HT-29 (cell line): ENCODE measurements at regions not wholly inside any gene's neighbourhood (a gene's known extent, or its start where the extent isn't known, plus 50 kb on each side); places are given as distances from the start of the nearest gene placed in this dataset.

Experiments used
- DNase-seq: peaks from one replicate; pipeline ENCODE4 v3.0.0-alpha.2; 2015; ENCODE audit warnings: low spot score

DNA sequence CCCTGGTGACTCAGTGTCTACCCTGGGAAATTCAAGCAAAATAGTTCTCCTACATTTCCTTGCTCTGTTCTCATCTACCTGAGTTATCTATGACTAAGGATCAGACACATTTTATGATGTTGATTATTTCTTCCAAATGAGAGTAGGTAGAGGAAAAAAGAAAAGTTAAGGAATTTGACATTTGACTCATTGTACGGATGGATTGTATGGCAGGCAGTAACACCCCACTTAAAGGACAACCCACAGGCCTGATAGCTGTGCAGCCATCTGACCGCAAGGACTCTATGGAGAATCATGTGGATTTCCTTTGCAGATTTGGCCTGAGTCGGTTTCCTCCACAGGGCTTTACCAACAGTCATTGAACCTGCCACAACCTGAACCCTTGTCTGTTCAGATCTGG is 540.3 kb downstream of the BCL11B start:
- DNase-seq: no peak

DNA sequence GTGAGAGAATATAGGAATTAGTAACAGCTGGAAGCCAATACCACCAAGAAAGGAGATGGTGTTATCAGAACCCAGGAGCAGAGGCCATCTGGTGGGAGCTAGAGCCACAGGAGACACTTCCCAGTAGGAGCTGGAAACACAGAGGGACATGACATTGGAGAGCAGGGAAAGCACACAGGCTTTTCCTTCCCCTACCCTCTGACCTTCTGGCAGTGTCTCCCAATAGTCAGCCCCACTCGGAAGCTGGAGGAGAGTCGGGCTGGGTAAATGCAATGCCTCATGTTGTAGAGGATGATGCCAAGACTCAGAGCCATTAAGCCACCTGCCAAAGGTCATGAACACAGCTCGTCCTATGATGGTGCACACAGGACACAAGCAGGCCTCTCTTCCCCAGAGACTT is 538.5 kb downstream of the BCL11B start:
- no peak for DNase-seq

DNA sequence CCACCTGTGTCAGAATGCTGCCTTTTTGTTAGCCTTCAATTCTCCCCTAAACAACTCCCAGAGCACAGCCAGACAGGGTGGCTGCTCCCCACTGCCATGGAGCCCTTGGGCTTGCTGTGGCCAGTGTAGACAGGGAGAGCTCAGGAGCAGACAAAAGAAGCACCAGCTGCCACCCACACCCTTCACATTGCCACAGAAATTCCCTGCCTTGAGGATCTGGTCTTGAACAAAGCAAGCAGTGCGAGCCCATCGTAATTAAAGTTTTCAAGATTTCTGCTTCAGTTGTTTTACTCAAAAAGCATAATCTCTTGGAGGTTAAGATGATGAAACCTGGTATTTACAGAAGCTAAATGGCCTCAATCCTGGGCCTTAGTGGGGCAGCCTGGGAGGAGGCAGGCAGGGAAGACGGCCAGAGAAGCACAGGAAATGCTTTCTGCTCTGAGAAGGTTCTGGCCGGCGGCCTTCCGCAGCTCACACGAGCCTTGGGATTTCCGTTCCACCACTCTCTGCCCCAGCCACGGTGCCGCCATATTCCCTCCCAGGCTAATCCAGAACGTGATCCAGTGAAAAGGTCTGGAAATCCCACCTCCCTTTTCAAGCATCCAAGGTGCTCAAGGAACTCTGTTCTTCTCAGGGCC is 535.2 kb downstream of the BCL11B start:
- no peak for DNase-seq

DNA sequence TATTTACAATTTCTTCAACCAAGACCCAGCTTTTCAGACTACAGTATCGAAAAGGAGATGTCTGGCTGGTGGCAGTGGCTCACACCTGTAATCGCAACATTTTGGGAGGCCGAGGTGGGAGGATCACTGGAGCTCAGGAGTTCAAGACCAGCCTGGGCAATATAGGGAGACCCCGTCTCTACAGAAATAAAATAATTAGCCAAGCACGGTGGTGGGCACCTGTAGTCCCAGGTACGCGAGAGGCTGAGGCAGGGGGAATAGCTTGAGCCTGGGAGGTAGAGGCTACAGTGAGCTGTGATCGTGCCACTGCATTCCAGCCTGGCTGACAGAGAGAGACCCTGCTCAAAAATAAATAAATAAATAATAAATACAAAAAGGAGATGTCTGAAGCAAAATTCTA is 530.5 kb downstream of the BCL11B start:
- DNase-seq: no peak

DNA sequence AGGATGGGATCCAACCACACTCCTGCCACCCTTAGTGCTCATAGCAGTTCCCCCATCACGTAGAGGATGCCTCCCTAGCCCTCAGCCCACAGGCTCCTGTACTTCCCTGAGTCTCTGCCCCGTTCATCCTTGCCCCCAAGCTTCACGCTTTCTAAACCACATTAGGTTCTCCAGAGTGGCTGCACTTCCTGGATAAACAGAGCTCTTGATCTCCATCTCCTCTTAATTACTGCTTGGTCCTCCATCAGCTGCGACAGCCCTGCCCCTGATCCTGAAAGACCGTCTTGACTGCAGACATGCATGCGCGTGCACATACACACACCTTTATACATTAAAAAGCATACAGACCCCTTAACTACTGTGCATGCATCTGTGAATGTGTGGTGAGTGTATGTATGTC is 530.0 kb downstream of the BCL11B start:
- DNase-seq: no peak

DNA sequence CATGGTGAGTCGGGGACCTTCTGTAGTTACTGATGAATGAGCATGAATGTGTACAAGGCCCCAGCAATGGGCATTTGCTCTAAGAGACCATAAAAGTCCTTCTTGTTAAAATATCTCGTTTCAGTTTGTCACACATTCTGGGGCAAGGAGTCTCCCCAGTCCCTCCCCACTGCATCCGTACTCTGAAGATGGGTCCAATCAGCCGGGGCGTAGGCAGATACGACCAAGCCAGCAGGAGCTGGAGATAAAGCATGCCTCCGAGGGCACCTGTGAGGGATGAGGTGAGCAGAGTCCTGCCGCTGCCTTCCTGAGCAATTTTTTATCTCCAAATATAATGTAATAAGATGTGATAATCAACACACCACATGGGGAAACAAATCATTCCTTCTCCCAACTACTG is 528.5 kb downstream of the BCL11B start:
- DNase-seq: no peak

DNA sequence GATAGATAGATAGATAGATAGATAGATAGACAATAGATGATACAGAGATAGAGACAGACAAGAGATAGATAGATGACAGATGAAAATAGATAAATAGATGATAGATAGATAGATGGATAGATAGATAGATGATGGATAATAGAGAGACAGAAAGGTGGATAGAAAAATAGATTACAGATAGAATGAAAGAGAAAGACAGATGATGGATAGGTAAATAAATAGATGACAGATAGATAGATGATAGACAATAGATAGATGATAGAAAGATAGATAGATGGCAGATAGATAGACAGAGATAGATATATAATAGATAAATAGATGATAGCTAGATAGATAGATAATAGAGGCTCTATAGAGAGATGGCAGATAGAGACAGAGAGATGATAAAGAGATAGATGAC is 523.0 kb downstream of the BCL11B start:
- DNase-seq: no peak

DNA sequence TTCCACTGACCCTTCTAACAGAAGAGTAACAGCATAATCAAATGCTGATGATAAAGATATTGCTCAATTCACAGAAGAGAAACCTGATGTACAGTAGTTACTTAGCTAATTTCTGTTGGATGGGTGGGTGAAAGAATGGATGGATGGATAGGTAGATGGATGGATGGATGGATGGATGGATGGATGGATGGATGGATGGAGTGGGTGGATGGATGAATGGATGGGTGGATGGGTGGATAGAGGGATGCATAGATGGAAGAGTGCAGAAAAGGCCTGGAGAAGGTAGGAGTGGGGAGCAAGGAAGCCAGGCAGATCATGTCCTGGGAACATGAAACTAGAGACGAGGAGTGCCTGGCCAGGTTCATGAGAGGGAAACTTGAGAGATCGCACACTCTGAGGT is 520.9 kb downstream of the BCL11B start:
- DNase-seq: no peak

DNA sequence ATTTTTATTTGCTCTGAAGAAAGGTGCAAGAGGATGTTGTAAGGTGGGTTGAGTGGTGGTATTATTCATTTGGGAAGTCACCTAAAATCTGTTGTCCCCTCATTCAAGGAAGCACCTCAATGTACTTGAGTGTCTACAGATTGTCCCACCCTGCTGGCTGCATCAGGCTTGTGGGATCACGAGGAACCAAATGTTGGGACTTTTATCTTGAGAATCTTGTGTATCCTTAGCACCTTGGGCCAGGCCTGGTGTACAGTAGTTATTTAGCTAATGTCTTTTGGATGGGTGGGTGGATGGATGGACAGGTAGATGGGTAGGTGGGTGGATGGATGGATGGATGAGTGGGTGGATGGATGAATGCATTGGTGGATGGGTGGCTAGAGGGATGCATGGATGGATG is 519.3 kb downstream of the BCL11B start:
- no peak for DNase-seq

DNA sequence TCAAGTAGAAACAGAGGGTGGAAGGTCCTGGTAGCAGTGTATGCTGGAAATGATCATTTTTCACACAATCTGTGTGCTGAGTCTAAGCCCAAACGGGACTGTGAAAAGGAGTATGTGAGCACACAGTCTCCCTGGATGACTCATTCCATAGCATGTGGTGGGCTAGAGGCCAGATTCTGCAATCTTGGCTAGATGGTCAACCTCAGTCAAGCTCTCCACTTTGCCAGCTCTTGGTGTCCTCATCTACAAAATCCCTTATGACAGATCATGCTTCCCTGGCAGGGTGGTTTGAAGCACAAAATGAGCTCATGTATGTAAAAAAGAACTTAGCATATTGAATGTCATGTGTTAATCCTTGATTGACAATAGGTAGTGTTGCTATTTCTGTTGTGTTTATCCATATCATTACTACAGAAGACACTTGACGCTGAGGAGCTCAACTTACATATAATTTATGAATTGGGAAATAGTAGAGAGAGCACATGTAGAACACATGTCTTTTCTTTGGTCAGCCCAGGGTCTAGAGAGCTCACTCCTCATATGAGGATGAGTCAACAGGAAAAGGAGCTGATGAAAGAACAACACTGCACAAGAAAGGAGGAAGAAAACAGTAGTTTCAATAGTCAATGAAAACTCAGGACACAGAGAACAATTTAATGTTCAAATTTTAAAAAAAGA is 517.5 kb downstream of the BCL11B start:
- DNase-seq: no peak

DNA sequence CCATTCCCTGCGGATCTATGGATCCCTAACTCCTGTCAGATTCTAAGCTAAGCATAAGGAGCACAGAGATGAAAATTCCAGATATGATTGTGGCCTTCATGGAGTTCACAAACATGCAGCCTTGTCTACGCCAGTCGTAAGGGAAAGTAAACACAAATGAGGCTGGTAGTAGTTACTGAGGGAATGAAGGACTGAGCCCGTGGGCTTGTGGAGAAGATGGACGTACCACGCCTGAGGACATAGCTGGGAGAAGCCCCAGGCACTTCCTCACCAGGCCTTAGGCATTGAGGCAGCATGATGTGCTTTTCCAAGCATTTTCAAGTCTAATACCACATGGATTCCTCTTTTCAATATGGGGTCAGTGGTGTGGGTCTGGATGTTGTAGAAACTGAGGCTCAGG is 515.2 kb downstream of the BCL11B start:
- DNase-seq: no peak

DNA sequence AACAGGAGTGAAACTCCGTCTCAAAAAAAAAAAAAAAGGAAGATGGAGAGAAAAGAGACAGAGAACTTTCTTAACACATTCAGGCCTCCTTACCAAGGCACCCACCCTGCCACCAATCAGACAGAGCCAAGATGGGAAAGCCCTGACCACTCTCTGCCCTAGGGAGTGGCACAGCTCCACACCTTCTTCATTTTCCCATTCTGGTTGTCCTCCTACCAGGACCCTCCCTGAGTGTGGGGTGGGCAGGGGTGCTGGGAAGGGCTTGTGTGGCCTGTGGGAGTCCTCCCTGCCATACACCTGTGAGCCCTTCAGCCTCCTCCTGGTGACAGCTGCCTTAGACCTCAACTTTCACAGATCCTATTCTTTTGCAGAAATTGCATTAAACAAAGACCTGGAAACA is 513.6 kb downstream of the BCL11B start:
- DNase-seq: no peak

DNA sequence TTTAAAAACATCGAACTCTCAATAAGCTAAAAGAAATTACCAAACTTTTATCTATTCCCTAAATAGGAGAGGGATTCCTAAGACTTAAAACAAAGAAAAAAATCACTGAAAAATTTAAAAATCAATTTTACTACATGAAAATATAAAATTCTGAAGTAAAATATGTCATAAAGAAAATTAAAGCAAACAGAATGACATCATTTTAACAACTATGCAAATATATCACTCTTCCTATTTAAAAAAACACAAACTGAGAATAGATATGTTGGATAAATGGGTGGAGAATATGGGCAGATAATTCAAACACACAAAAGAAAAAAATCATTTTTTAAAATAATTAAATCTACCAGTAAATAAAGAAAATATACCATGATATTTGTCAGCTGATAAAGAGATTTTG is 510.0 kb downstream of the BCL11B start:
- no peak for DNase-seq

DNA sequence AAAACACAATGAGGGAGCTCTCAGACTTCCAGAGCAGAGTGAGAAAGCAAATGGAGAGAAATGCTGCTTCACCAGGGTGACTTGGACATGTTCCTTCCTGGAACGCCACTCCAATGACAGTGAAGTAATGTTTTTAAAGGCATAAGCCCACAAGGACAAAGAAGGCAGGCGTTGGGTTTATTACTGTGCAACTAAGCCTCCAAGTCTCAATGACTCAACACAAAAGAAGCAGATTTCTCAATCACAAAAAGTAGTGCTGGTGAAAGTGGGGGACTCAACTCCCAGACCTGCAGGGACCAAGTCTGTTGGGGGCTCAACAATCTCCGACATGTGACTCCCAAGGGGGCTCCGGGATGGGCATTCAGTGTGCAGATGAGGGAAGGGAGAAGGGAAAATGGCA is 505.2 kb downstream of the BCL11B start:
- DNase-seq: no peak

DNA sequence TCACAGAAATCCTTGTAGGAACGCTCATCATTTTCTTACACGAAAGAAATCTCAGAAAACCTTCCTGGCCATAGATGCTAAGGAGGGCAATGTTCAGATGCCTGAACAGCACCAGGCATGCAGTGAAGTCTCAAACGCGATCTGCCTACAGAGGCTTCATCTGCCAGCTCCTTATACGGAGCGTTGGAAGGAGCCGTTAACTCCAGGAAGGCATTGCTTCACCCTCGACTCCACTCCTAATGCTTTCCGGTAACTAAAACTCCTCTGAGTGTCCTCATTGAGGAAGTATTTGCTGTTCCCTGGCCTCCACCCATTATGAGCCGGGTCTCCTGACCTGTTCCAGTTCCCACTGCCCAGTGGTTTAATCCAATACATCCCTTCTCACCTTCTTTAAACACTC is 502.7 kb downstream of the BCL11B start:
- DNase-seq: no peak

DNA sequence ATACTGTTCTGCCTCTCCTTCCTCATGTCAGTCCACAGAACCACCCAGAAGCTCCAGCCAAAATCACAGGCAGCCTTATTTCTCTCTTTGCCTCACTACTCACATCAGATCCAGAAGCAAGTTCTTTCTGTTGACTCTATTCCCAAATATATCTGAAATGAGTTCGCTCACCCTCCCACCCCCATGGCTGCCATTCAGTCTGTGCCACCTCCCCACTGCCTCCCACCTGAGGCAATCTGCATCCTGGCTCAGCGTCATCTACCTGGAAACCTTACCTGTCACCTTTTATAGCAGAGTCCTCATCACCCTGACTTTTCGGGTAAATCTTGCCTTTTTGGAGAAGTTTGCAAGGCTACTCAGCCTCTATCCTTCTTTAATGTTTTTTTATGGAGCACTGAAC is 501.8 kb downstream of the BCL11B start:
- no peak for DNase-seq

DNA sequence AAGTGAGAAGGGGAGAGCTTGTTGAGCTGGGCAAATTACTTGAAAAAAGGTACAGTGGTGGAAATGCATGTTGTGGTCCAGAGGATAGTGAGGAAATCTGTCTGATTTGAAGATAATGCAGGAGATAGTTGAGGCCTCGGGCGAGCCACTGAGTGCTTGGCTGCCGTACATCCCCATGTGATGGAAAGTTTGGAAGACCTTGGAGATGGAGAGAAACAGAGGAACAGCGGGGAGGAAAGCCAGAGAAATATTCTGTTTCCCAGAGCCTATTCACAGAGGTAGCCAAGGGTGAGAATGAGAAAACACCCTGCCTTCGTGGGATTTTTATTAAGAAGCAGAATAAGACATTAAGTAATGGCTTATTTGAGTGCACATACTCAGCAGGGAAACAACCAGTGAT is 498.2 kb downstream of the BCL11B start:
- DNase-seq: no peak

DNA sequence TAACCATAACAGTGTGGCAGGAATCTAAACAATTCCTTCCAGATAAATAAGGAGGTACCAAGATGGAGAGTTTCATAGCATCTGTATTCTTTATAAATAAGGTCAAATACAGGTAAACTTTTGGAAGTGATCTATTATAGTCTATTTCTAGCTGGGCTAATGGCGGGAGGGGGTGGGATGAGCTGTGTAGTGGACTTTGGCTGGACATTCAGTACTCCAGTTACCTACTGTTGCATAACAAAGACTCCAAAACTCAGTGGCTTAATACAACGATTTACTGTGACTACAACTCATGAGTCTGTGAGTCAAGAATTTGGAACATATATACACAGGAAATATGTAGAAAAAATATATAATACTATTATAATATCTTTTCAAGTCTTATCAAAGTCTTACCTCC is 496.1 kb downstream of the BCL11B start:
- DNase-seq: no peak

DNA sequence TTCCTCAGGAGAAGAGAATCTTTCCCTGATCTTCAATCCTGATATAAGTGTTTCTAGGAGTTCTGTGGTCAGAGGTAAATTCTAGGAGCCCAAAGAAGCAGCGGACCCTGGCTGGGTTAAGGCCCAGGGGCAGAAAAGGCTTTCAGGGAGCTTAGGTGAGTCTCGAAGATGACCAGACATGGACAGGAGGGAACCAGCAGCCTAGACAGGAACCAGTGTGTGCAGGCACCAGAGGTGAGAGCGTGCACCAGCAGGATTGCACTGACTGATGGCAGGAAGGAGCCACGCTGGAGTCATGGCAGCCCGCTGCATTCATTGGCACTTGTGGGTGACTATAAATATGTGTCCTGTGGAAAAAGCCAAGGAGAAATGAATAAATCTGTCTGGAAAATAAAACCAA is 489.9 kb downstream of the BCL11B start:
- DNase-seq: no peak

DNA sequence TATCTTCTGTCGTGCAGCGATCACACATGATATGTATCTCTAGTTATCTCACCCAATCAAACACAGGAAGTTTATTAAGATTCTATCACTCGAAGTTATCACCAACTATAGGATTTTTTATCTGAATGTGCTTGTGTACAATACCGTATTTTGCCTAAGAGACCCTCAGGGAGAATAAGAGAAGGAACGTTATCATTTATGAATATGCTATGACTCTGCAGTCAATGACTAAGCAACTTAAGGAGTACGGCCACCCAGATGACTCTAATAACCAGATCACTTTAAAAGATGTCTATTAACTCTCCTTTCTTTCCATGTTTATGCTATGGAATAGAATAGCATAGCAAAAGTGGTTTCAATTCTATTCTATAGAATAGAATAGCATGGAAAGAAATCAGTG is 486.4 kb downstream of the BCL11B start:
- DNase-seq: no peak

DNA sequence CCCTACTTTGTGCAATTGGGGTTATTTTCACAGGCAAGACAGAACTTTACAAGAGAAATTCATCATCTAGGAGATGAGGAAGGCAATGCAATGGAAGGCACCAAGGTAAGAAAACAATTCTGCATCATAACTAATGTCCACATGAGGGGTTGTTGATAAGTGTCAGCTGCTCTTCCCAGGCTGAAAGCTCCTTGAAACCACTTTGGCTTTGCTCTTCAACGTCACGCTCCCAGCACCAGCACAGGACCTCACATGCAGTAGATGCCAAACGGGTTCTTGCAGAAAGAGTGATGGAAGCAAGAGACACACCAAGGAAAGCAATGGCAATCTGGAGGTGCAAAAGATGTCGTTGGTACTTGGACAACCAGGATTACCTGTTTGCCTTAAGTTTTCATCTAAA is 485.5 kb downstream of the BCL11B start:
- no peak for DNase-seq

DNA sequence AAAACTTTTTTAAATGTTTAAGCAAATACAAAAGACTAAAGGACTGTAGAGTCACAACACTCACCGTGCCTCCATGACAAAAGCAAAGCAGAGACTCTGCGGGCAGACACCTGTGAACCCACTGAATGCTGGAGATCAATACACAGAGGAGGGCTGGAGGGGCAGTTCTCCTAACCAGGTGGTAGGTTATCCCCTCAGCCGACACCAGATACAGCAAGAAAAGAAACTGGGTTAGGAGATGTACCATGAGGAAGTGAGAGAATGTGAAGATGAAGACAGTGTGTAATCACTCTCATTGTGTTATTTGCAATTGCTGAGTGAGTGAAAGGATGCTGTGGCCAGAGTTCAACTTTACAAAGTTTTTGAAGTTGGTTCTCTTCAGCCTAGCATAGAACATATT is 480.3 kb downstream of the BCL11B start:
- DNase-seq: no peak

DNA sequence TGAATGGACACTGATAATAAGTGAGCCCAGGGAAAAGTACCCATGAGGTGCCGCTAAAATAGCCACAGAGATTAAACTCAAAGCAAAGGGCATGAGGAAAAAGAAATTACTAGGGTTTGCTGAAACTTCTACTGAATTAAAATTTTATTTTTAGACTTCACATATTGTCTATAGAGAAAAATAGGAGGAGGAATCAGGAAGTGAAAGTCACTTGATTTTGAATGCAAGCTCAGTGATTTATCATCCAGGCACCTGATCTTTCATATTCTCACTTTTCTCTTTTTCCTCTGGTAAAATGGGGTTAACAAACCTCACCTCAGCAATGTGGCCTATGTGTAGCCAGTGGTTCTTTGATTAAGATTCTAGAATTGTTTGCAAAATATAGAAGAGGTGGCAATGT is 479.8 kb downstream of the BCL11B start:
- DNase-seq: no peak

DNA sequence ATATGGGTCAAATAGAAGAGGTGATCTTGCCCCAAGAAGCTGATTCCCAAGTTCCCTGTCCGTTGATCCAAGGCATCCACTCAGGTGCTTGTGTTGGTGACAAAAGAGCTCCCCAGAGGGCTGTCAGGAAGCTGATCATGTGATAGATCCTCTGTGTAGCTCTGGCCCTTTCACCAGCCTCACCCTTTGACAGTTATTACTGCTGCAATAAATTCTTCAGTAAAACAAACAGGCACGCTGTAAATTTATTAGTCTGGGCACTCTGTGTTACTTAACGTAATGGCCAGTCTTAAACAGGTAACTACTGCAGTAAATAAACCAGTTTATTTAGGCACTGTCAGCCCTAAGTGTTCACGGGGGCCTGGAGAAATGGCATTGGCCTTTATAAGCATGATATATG is 473.9 kb downstream of the BCL11B start:
- DNase-seq: no peak
